Mesendoderm (in vitro differentiated cells): ENCODE measurements at regions not wholly inside any gene's neighbourhood (a gene's known extent, or its start where the extent isn't known, plus 50 kb on each side); places are given as distances from the start of the nearest gene placed in this dataset.

Source experiments
- DNase-seq: peaks from one replicate; pipeline ENCODE4 v3.0.0; 2013
- H2AK5ac ChIP-seq: 2 replicates; pipeline ENCODE4 v1.6.1; 2013; ENCODE audit warnings: low read length, inconsistent platforms
- H2BK120ac ChIP-seq: 2 replicates; pipeline ENCODE4 v1.6.1; 2013; ENCODE audit warnings: low read depth, mild to moderate bottlenecking, low read length, moderate library complexity, mixed read lengths
- H2BK15ac ChIP-seq: replicated peaks from 2 replicates; pipeline ENCODE4 v1.6.1; 2013; ENCODE audit warnings: low read depth, mild to moderate bottlenecking, moderate library complexity
- H2BK5ac ChIP-seq: 2 replicates; pipeline ENCODE4 v1.6.1; 2013; ENCODE audit warnings: low read length, inconsistent platforms
- H3K18ac ChIP-seq: 2 replicates; pipeline ENCODE4 v1.6.1; 2013; ENCODE audit warnings: mild to moderate bottlenecking, low read length, mixed read lengths
- H3K23ac ChIP-seq: one replicate; pipeline ENCODE4 v1.6.1; 2013; ENCODE audit warnings: low read length
- H3K27ac ChIP-seq: 2 replicates; pipeline ENCODE4 v1.5.1; 2013; ENCODE audit warnings: low read depth, mild to moderate bottlenecking, inconsistent platforms, low read length, moderate library complexity
- H3K27me3 ChIP-seq: 2 replicates; pipeline ENCODE4 v1.6.1; 2013; ENCODE audit warnings: low read length, control low read depth, mild to moderate bottlenecking, inconsistent platforms; ENCODE audit not compliant: insufficient read depth, poor library complexity
- H3K36me3 ChIP-seq: 2 replicates; pipeline ENCODE4 v1.6.1; 2013; ENCODE audit warnings: low read length, inconsistent platforms; ENCODE audit not compliant: control insufficient read depth, insufficient read depth
- H3K4ac ChIP-seq: one replicate; pipeline ENCODE4 v1.6.1; 2013; ENCODE audit warnings: low read depth, mild to moderate bottlenecking, low read length, moderate library complexity
- H3K4me1 ChIP-seq: 2 replicates; pipeline ENCODE4 v1.6.1; 2013; ENCODE audit warnings: low read depth, low read length, inconsistent platforms; ENCODE audit not compliant: control insufficient read depth
- H3K4me2 ChIP-seq: 2 replicates; pipeline ENCODE4 v1.6.1; 2013; ENCODE audit warnings: low read length
- H3K4me3 ChIP-seq: 2 replicates; pipeline ENCODE4 v1.5.1; 2013; ENCODE audit warnings: mild to moderate bottlenecking, low read length
- H3K56ac ChIP-seq: one replicate; pipeline ENCODE4 v1.6.1; 2013; ENCODE audit warnings: low read length
- H3K79me1 ChIP-seq: 2 replicates; pipeline ENCODE4 v1.6.1; 2013; ENCODE audit warnings: low read length, inconsistent platforms
- H3K79me2 ChIP-seq: 2 replicates; pipeline ENCODE4 v1.6.1; 2013; ENCODE audit warnings: mild to moderate bottlenecking, low read length; ENCODE audit not compliant: control insufficient read depth, insufficient read depth
- H3K9ac ChIP-seq: 2 replicates; pipeline ENCODE4 v1.6.1; 2013; ENCODE audit warnings: low read length, inconsistent platforms
- H4K5ac ChIP-seq: one replicate; pipeline ENCODE4 v1.6.1; 2013; ENCODE audit warnings: low read length
- H4K8ac ChIP-seq: one replicate; pipeline ENCODE4 v1.6.1; 2013; ENCODE audit warnings: low read depth, mild to moderate bottlenecking, control low read depth, low read length, moderate library complexity
- WGBS: extraction: QIAGEN DNeasy Blood & Tissue Kit; methylation state at CpG from one replicate; pipeline ENCODE4 v1.1.7; 2013; ENCODE audit warnings: low lambda C conversion rate, missing lambda C conversion rate; ENCODE audit not compliant: insufficient coverage; ENCODE audit errors: extremely low coverage; 5-methylcytosine and 5-hydroxymethylcytosine counted together

DNA sequence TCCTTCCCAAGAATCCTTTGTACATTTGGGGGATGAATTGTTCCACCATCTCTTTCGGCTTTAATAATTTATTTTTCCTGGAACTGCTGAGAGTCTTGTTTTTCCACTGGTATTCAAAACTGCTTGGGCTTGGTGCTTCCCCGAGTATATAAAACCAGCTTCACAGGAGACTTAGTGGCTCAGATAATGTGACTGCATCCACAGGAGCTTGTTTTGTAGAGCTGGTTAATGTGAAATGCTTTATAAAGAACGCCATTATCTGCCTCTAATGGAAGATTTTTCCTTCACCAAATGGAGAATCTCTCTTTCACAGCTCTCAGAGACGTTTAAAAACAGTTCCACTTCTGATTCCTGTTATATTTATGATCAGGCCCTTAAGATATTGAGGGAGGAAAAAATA lies 935.5 kb downstream of the RAB28 start:
- no peak overlapping the region for H3K9ac ChIP-seq
- no peak overlapping the region for H2AK5ac ChIP-seq
- no peaks in the 10 kb centered on the region for H3K36me3 ChIP-seq
- H3K4me1 ChIP-seq = no peaks in the 10 kb centered on the region
- H4K5ac ChIP-seq = no peak overlapping the region
- H3K4ac ChIP-seq = no peak overlapping the region
- DNase-seq = no peak
- H3K4me3 ChIP-seq = no peak overlapping the region
- H3K79me2 ChIP-seq = no peaks in the 10 kb centered on the region
- H2BK15ac ChIP-seq = no peak overlapping the region
- H3K4me2 ChIP-seq = no peak overlapping the region
- no peak overlapping the region for H3K27ac ChIP-seq
- H3K27me3 ChIP-seq = no peaks in the 10 kb centered on the region
- H3K79me1 ChIP-seq = no peaks in the 10 kb centered on the region
- H4K8ac ChIP-seq = no peak overlapping the region
- no peak overlapping the region for H3K18ac ChIP-seq
- WGBS = no CpG with 5 or more reads among the region's 4 CpGs
- H3K23ac ChIP-seq = no peak overlapping the region
- no peak overlapping the region for H2BK5ac ChIP-seq
- H2BK120ac ChIP-seq = no peak overlapping the region
- H3K56ac ChIP-seq = no peak overlapping the region

DNA sequence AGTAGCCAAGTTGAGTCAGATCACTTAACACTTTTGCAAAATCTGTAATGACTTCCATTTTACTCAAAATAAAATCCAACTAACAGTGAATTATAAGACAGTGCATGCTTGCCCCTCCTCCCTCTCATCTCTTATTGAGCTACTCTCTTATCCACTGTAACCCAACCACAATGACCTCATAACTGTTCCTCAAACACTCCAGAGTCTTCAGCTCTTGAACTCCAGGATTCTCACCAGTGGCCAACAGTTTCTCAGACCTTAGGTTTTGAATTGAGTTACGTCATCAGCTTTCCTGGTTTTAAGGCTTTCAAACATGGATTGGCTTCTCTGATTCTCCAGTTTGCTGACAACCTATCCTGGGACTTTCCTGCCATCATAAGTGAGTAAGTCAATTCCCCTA lies 938.3 kb downstream of the RAB28 start:
- H3K4me2 ChIP-seq = no peak overlapping the region
- no peak overlapping the region for H2BK5ac ChIP-seq
- no peaks in the 10 kb centered on the region for H3K36me3 ChIP-seq
- no peaks in the 10 kb centered on the region for H3K4me1 ChIP-seq
- no peaks in the 10 kb centered on the region for H3K27me3 ChIP-seq
- no peak overlapping the region for H2BK120ac ChIP-seq
- H4K8ac ChIP-seq = no peak overlapping the region
- H3K23ac ChIP-seq = no peak overlapping the region
- no CpG with 5 or more reads among the region's 1 CpG for WGBS
- H4K5ac ChIP-seq = no peak overlapping the region
- no peak overlapping the region for H3K9ac ChIP-seq
- no peak overlapping the region for H3K18ac ChIP-seq
- no peak overlapping the region for H3K4me3 ChIP-seq
- no peak overlapping the region for H3K4ac ChIP-seq
- H3K79me1 ChIP-seq = no peaks in the 10 kb centered on the region
- H3K79me2 ChIP-seq = no peaks in the 10 kb centered on the region
- H3K27ac ChIP-seq = no peak overlapping the region
- DNase-seq = no peak
- no peak overlapping the region for H2AK5ac ChIP-seq
- no peak overlapping the region for H2BK15ac ChIP-seq
- no peak overlapping the region for H3K56ac ChIP-seq

DNA sequence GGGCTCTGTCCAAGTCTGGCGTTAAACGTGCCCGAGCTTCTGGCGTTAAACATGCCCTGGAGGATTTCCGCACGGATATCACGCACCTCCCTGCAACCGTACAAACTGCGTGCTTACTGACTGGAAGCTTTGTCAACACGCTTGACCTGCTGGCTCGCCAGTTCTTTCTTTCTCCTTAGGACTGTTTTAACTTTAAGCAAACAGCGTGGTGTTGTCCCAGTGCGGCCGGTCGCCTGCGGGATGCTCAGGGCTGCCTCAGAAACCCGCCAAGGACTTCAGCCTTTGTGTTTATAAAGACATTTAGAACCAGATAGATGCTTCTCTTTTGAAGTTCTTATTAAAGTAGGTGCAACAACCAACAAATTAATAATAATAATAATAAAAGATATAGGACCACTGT lies 946.0 kb downstream of the RAB28 start:
- no peak overlapping the region for H2BK5ac ChIP-seq
- no peak overlapping the region for H4K8ac ChIP-seq
- no peaks in the 10 kb centered on the region for H3K4me1 ChIP-seq
- no peak overlapping the region for H3K4ac ChIP-seq
- H4K5ac ChIP-seq = no peak overlapping the region
- no peak for DNase-seq
- H3K36me3 ChIP-seq = no peaks in the 10 kb centered on the region
- no peak overlapping the region for H3K27ac ChIP-seq
- H2BK15ac ChIP-seq = no peak overlapping the region
- no peak overlapping the region for H2BK120ac ChIP-seq
- no peak overlapping the region for H3K56ac ChIP-seq
- H3K9ac ChIP-seq = no peak overlapping the region
- no peak overlapping the region for H2AK5ac ChIP-seq
- H3K27me3 ChIP-seq = no peaks in the 10 kb centered on the region
- no peaks in the 10 kb centered on the region for H3K79me2 ChIP-seq
- no peak overlapping the region for H3K23ac ChIP-seq
- no peak overlapping the region for H3K4me2 ChIP-seq
- WGBS = no CpG with 5 or more reads among the region's 17 CpGs
- no peak overlapping the region for H3K18ac ChIP-seq
- H3K4me3 ChIP-seq = no peak overlapping the region
- no peaks in the 10 kb centered on the region for H3K79me1 ChIP-seq

DNA sequence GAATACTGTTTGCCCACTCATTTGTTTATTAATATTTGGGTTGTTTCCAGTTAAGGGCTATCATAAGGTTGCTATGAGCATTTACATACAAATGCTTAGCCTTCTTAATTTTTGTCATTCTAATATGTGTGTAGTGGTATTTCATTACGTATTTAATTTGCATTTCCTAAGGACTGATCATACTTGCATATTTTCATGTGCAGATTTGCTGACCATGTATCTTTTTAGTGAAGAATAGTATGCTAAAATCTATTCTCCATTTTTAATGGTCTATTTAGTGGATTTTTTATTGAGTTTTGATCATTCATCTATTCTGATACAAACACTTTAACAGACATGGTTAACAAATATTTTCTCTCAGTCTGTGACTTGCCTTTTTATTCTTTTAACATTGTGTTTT lies 949.5 kb downstream of the RAB28 start:
- H4K5ac ChIP-seq = no peak overlapping the region
- no peaks in the 10 kb centered on the region for H3K27me3 ChIP-seq
- H3K23ac ChIP-seq = no peak overlapping the region
- H3K18ac ChIP-seq = no peak overlapping the region
- no peak overlapping the region for H2BK120ac ChIP-seq
- no peaks in the 10 kb centered on the region for H3K36me3 ChIP-seq
- H3K79me1 ChIP-seq = no peaks in the 10 kb centered on the region
- H3K4me1 ChIP-seq = no peaks in the 10 kb centered on the region
- no peak overlapping the region for H3K9ac ChIP-seq
- H3K4ac ChIP-seq = no peak overlapping the region
- H3K79me2 ChIP-seq = no peaks in the 10 kb centered on the region
- H2BK15ac ChIP-seq = no peak overlapping the region
- no peak overlapping the region for H2AK5ac ChIP-seq
- no peak overlapping the region for H3K27ac ChIP-seq
- no peak overlapping the region for H4K8ac ChIP-seq
- no peak overlapping the region for H3K4me2 ChIP-seq
- no peak for DNase-seq
- H3K4me3 ChIP-seq = no peak overlapping the region
- H2BK5ac ChIP-seq = no peak overlapping the region
- H3K56ac ChIP-seq = no peak overlapping the region
- WGBS = no CpG with 5 or more reads among the region's 1 CpG

DNA sequence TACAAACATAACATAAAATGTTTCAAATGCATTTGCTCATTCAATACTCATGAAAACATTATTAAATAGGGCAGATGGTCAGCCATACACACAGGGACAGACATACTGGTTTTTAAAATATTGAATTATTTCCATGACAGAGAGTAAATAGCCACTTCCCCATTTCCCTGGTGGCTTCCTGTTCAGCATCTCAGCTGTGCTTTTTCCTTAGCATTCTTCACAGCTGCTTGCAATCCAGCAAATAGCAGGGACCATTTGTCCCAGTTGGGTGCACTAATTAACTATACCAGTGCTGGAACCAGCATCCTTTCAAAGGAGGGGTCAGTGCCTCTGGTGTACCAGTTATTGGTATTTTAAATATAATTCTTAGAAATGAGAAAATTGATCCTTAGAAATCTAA lies 964.7 kb downstream of the RAB28 start:
- Histone ChIP-seq H4K8ac (no peak overlapping the region), H2BK15ac (no peak overlapping the region), H3K79me2 (no peaks in the 10 kb centered on the region), H3K9ac (no peak overlapping the region), H2AK5ac (no peak overlapping the region), H2BK5ac (no peak overlapping the region), H3K4me3 (no peak overlapping the region), H3K27me3 (no peaks in the 10 kb centered on the region), H3K36me3 (no peaks in the 10 kb centered on the region), H3K18ac (no peak overlapping the region), H3K4ac (no peak overlapping the region), H3K79me1 (no peaks in the 10 kb centered on the region), H3K4me1 (no peaks in the 10 kb centered on the region), H3K23ac (no peak overlapping the region), H3K27ac (no peak overlapping the region), H4K5ac (no peak overlapping the region), H2BK120ac (no peak overlapping the region), H3K56ac (no peak overlapping the region), H3K4me2 (no peak overlapping the region)
- peak; percentile 11 for DNase-seq

DNA sequence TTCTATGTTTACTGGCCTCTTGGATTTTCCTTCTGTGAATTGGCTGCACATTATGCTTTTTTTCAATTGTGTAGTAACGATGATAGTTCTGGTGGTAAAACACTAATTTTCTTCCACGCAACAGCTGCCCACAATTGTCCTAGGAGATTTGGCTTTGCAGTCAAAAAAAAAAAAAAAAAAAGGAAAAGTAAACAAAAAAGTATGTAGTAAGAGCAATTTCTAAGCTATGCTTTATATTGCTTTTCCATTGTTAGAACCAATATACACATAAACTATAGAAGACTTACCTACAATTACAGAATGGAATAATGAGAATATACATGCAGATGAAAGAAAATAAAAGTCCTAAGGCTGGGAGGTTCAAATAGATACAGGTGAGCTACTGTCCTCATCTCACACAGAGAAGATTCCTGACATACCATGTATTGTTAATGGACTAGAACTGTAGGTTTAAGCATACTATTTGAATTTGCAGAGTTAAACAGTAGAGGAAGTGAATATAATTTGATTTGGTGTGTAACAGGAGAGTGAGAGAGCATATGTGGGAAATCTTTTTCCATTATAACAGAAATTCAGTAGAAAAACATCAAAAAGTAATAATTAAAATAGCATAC lies 976.2 kb downstream of the RAB28 start:
- H2BK15ac ChIP-seq = no peak overlapping the region
- H3K27me3 ChIP-seq = no peaks in the 10 kb centered on the region
- H4K8ac ChIP-seq = no peak overlapping the region
- no peak overlapping the region for H3K56ac ChIP-seq
- H2BK120ac ChIP-seq = no peak overlapping the region
- no peak overlapping the region for H4K5ac ChIP-seq
- DNase-seq = peak; percentile 17
- H3K36me3 ChIP-seq = no peaks in the 10 kb centered on the region
- H3K9ac ChIP-seq = no peak overlapping the region
- H3K4me2 ChIP-seq = no peak overlapping the region
- no peak overlapping the region for H2AK5ac ChIP-seq
- no CpG with 5 or more reads among the region's 2 CpGs for WGBS
- no peak overlapping the region for H3K27ac ChIP-seq
- no peaks in the 10 kb centered on the region for H3K4me1 ChIP-seq
- no peaks in the 10 kb centered on the region for H3K79me1 ChIP-seq
- no peak overlapping the region for H3K4me3 ChIP-seq
- no peaks in the 10 kb centered on the region for H3K79me2 ChIP-seq
- no peak overlapping the region for H2BK5ac ChIP-seq
- H3K18ac ChIP-seq = no peak overlapping the region
- no peak overlapping the region for H3K4ac ChIP-seq
- H3K23ac ChIP-seq = no peak overlapping the region
